MCF 10A (cell line): ENCODE measurements at regions not wholly inside any gene's neighbourhood (a gene's known extent, or its start where the extent isn't known, plus 50 kb on each side); places are given as distances from the start of the nearest gene placed in this dataset.

Experiments
- BruUV-seq: library from RNA; stranded (reverse); fragments of 400-500 nt; replicated peaks from 2 replicates; lab custom pipeline; 2021; lab: Mats Ljungman, UMichigan
- CTCF ChIA-PET: fragments of 300-600 bp; sonication (Branson Sonifier 250); formaldehyde crosslinking; extraction: SDS; loops from one replicate; lab custom pipeline; 2021; ENCODE audit warnings: antibody characterized with exemption, inconsistent platforms; lab: Yijun Ruan, JAX
- POLR2A ChIA-PET: fragments of 300-600, 350-650 bp; sonication (Branson Sonifier 250); formaldehyde crosslinking; extraction: SDS; loops from one replicate; lab custom pipeline; 2020; ENCODE audit warnings: antibody characterized with exemption, inconsistent platforms; lab: Yijun Ruan, JAX
- DNase-seq: peaks from one replicate; pipeline ENCODE4 v3.0.0-alpha.2; 2018; ENCODE audit not compliant: unreplicated experiment
- H3K27ac Mint-ChIP-seq: one replicate; pipeline ENCODE4 v1.8.0; 2022; ENCODE audit warnings: mild to moderate bottlenecking, low read depth, mixed read lengths; ENCODE audit not compliant: unreplicated experiment
- H3K27me3 Mint-ChIP-seq: one replicate; pipeline ENCODE4 v1.8.0; 2022; ENCODE audit warnings: mixed read lengths; ENCODE audit not compliant: insufficient read depth, unreplicated experiment
- H3K36me3 Mint-ChIP-seq: one replicate; pipeline ENCODE4 v1.8.0; 2022; ENCODE audit warnings: mild to moderate bottlenecking, moderate library complexity, mixed read lengths; ENCODE audit not compliant: insufficient read depth, unreplicated experiment
- H3K4me1 Mint-ChIP-seq: one replicate; pipeline ENCODE4 v1.8.0; 2022; ENCODE audit warnings: mixed read lengths; ENCODE audit not compliant: insufficient read depth, unreplicated experiment
- H3K4me3 Mint-ChIP-seq: one replicate; pipeline ENCODE4 v1.8.0; 2022; ENCODE audit warnings: mild to moderate bottlenecking, moderate library complexity, mixed read lengths; ENCODE audit not compliant: unreplicated experiment
- H3K9me3 Mint-ChIP-seq: one replicate; pipeline ENCODE4 v1.8.0; 2022; ENCODE audit warnings: mixed read lengths; ENCODE audit not compliant: unreplicated experiment
- intact Hi-C: fragments of 100-400 bp; cut with micrococcal nuclease; formaldehyde crosslinking; loops from 2 replicates; pipeline ENCODE4 v1.14.1; 2022
- TF ChIP-seq, protein P1 (sequence below): fragments of 200-600 bp; IDR thresholded peaks from one replicate; pipeline ENCODE4 v1.8.0; 2022; ENCODE audit warnings: antibody characterized with exemption, mild to moderate bottlenecking; ENCODE audit not compliant: unreplicated experiment

DNA sequence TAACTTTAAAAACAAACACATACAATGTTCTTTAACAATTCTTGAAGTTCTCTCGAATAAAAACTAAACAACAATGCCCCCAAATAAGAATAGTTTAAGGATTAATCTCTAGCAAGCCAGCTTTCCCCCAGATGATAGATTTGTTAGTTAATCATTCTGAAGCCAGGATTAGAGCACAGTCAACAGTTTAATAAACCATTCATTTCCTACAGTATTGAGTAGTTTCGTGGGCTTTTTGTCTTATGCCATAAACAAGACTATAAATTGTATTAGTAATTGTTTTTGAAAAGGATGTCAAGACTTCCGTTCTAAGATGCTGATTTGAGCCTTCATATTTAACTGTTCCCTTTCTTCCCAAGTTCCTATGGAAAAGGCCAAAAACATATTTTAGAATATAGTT lies 136.6 kb downstream of the PIK3R1 start:
- H3K36me3 Mint-ChIP-seq: no peaks in the 10 kb centered on the region
- H3K27me3 Mint-ChIP-seq: no peaks in the 10 kb centered on the region
- no peak for DNase-seq
- no TSS peak for BruUV-seq
- no peaks in the 10 kb centered on the region for H3K9me3 Mint-ChIP-seq
- no peak overlapping the region for H3K27ac Mint-ChIP-seq
- H3K4me1 Mint-ChIP-seq: no peaks in the 10 kb centered on the region
- ChIA-PET POLR2A (interaction anchor here (0.6 kb wide), 1 partner anchor 224 kb away, joined by 3 read pairs; no protein-coding TSS in a partner anchor), CTCF (no interaction called here)
- TF ChIP-seq, protein P1, sequence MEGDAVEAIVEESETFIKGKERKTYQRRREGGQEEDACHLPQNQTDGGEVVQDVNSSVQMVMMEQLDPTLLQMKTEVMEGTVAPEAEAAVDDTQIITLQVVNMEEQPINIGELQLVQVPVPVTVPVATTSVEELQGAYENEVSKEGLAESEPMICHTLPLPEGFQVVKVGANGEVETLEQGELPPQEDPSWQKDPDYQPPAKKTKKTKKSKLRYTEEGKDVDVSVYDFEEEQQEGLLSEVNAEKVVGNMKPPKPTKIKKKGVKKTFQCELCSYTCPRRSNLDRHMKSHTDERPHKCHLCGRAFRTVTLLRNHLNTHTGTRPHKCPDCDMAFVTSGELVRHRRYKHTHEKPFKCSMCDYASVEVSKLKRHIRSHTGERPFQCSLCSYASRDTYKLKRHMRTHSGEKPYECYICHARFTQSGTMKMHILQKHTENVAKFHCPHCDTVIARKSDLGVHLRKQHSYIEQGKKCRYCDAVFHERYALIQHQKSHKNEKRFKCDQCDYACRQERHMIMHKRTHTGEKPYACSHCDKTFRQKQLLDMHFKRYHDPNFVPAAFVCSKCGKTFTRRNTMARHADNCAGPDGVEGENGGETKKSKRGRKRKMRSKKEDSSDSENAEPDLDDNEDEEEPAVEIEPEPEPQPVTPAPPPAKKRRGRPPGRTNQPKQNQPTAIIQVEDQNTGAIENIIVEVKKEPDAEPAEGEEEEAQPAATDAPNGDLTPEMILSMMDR: no peak
- intact Hi-C loops: no loop called here
- no peak overlapping the region for H3K4me3 Mint-ChIP-seq

DNA sequence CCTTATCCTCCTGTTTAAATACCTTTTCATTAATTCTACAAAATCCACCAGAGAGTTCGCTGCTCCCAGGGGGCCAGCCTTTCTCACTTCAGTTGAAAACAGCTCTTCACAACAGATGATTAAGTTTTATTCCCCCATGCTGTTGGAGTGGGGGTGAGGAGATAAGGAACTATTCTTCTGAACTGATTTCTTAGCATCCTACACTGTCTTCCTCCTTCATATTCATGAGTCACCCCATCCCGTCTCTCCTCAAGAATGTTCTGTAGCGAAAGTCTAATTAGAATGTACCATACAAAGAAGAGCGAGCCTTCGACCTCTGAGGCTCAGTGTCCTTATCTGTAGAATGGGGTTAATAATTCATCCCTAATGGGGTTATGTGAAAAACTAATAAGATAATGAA lies 138.0 kb downstream of the PIK3R1 start:
- no peak overlapping the region for H3K4me3 Mint-ChIP-seq
- no TSS peak for BruUV-seq
- no peaks in the 10 kb centered on the region for H3K36me3 Mint-ChIP-seq
- H3K27me3 Mint-ChIP-seq: no peaks in the 10 kb centered on the region
- H3K9me3 Mint-ChIP-seq: no peaks in the 10 kb centered on the region
- no peaks in the 10 kb centered on the region for H3K4me1 Mint-ChIP-seq
- ChIA-PET CTCF (interaction anchor here (0.5 kb wide), 1 partner anchor 609 kb away, joined by 3 read pairs; no protein-coding TSS in a partner anchor), POLR2A (interaction anchor here (1.0 to 1.2 kb wide), 2 partner anchors 9 to 11 kb away, joined by 3 read pairs; no protein-coding TSS in a partner anchor)
- intact Hi-C loops: no loop called here
- TF ChIP-seq, protein P1: no peak
- H3K27ac Mint-ChIP-seq: no peak overlapping the region
- no peak for DNase-seq

DNA sequence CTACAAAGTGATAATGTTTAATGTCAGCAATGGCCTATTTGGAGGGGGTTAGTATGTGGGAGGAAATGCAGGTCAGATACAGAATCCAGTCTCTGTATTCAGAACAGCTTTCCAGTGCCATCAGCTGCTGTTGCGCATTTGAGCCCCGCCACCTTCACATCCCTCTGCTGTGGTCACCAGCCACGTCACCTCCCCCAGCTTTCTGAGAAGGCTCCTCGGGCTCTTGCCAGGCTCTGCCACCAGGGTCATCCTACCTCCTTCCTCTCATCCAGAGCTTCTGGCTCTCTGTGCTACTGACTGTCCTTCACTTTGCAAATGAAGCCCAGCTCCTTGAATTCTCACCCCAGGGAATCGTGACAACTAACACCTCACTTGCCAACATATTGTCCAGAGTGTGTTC lies 138.8 kb downstream of the PIK3R1 start:
- DNase-seq: no peak
- Mint-ChIP-seq H3K4me1 (no peaks in the 10 kb centered on the region), H3K27ac (no peak overlapping the region), H3K36me3 (no peaks in the 10 kb centered on the region), H3K9me3 (no peaks in the 10 kb centered on the region), H3K4me3 (no peak overlapping the region), H3K27me3 (no peaks in the 10 kb centered on the region)
- POLR2A ChIA-PET: no interaction called here
- TF ChIP-seq, protein P1: no peak
- intact Hi-C loops: no loop called here
- CTCF ChIA-PET: interaction anchor here (0.5 kb wide), 1 partner anchor 608 kb away, joined by 3 read pairs; no protein-coding TSS in a partner anchor
- no TSS peak for BruUV-seq

DNA sequence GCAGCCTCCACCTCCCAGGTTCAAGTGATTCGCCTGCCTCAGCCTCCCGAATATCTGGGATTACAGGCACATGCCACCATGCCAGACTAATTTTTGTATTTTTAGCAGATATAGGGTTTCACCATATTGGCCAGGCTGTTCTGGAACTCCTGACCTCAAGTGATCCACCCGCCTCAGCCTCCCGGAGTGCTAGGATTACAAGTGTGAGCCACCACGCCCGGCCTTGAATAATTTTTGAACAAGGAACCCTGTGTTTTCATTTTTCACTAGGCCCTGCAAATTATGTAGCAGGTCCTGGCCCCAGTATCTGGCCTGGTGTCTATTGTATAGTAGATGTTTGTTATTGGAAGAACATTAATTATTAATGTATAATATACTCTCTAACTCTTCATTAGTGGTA lies 140.7 kb downstream of the PIK3R1 start:
- Mint-ChIP-seq H3K36me3 (no peaks in the 10 kb centered on the region), H3K27me3 (no peaks in the 10 kb centered on the region), H3K9me3 (no peaks in the 10 kb centered on the region), H3K4me1 (no peaks in the 10 kb centered on the region), H3K4me3 (no peak overlapping the region), H3K27ac (no peak overlapping the region)
- ChIA-PET POLR2A (no interaction called here), CTCF (no interaction called here)
- no TSS peak for BruUV-seq
- intact Hi-C loops: no loop called here
- DNase-seq: no peak
- TF ChIP-seq, protein P1: no peak
